HG03045 (cell line): ENCODE measurements at regions not wholly inside any gene's neighbourhood (a gene's known extent, or its start where the extent isn't known, plus 50 kb on each side); places are given as distances from the start of the nearest gene placed in this dataset.

Experiments
- ATAC-seq: cut with Tn5 transposase; IDR thresholded peaks from one replicate; pipeline ENCODE4 v1.9.1; 2021; ENCODE audit warnings: mild to moderate bottlenecking, moderate library complexity; ENCODE audit not compliant: unreplicated experiment

DNA sequence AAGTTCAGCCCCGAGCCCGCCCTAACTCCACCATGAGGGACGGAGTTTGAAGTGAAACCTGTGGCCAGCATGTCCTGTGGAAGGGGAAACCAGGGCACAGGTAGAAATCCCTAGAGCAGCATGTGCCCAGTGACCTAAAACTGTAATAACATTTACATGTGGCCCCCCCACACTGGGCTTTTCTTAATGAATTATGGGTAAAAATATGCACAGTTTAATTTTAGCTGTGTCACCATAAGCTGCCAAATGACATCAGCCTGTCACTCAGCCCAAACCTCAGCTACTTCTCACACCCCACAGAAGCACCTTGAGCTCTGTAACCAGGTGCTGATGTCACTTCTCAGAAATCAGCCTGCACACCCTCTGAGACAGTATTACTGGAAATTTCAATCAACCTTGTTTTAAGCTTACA lies 50.0 kb upstream of the SLC19A1 start:
- ATAC-seq = peak; percentile 52

DNA sequence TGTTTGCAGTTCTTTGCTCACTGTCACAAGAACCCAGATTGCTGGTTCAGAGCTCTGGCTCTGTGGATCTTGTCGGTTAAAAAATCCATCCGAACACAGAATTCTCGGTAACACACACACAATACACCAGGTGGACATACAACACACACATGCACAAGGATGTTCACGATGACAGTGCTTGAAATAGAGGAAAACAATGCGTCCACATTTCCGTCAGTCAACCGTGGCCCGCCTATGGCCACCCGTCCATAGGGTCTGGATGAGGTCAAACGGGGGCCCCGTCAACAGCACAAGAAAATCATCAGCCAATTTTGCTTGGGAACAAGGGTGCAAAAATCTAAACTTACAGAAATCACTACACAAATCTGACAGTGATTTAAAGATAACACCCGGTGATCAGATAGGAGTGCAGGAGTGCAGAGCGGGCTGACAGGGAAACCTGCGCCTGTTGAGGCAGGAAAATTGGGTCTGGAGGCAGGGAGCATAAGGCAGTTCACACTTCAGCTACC lies 50.4 kb upstream of the SLC19A1 start:
- no peak for ATAC-seq

DNA sequence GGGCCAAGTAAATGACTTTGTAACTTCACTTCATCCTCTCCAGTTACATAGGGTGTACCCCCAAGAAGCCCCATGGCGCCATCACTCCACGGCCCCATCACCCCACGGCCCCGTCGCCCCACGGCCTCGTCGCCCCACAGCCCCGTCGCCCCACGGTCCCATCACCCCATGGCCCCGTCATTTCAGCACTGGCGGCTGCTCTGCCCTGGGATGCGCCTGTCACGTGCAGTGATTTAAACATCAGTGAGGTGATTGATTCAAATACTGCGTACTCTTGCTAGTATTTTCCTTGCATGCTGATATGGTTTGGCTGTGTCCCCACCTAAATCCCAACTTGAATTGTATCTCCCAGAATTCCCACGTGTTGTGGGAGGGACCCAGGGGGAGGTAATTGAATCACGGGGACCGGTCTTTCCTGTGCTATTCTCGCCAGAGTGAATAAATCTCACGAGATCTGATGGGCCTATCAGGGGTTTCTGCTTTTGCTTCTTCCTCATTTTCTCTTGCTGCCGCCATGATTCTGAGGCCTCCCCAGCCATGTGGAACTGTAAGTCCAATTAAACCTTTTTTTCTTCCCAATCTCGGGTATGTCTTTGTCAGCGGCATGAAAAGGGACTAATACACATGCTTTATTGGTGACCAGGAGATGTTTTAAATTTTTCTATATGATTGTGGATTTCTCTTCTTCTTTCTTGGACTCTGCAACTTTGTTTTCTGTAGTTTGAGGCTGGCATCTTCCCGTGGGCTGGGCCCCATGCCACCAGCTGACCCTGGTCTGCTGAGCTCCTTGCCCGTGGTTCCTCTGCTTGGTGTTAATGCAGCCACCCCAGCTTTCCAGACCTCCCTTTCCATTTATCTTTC lies 50.1 kb upstream of the PCBP3 start:
- ATAC-seq = no peak
